Fibroblast of the conjunctiva (primary cell): ENCODE measurements at regions not wholly inside any gene's neighbourhood (a gene's known extent, or its start where the extent isn't known, plus 50 kb on each side); places are given as distances from the start of the nearest gene placed in this dataset.
"Not testable (repeated sequence)": the region's sequence is repeated elsewhere in the genome, so short reads cannot be mapped to it uniquely, and the experiment has no call there.

Source experiments
- DNase-seq: peaks from one replicate; pipeline ENCODE4 v3.0.0-alpha.2; 2010; ENCODE audit warnings: low read depth

DNA sequence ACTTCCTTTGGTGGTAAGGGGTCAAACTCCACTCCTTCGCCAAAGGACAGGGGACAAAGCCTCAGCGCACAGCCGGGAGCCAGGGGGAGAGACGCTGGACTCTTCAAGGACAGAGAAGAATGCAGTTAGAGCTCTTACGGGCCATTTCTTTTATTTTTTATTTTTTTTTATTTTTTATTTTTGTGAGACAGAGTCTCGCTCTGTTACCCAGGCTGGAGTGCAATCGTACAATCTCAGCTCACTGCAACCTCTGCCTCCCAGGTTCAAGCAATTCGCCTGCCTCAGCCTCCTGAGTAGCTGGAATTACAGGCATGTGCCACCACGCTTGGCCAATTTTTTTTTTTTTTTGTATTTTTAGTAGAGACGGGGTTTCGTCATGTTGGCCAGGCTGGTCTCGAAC, 93.2 kb upstream of the RPH3AL start, which contains the start of gene RFLNB:
TSS of gene RFLNB (minus strand) at position 101 of the 400 bp plus-strand sequence.
- DNase-seq, result not testable (repeated sequence)

DNA sequence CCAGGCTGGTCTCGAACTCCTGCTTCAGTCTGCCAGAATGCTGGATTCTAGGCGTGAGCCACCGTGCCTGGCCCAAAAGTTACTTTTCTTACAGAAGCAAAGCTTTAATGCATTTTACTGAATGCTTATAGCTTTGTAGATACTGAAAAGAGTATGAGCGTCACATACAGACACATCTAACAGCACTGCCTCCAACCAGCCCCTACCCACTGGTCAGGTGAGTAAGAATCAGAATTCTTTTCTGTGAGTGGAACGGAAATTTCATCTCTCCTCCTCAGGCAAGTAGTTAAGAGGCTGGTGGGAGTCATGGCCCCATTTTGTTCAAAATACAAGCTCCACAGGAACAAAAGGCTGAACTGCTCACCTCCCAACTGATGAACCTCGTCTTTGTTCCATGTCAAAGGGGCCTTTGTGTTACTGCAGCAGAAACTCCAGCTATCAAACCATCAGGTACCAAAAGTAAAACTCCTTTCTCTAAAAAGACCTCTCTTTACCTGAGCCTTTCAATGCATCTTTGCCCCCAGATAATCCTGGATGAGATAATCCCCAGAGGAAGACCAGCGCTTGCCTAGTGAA, 92.4 kb upstream of the RPH3AL start:
- no peak for DNase-seq

DNA sequence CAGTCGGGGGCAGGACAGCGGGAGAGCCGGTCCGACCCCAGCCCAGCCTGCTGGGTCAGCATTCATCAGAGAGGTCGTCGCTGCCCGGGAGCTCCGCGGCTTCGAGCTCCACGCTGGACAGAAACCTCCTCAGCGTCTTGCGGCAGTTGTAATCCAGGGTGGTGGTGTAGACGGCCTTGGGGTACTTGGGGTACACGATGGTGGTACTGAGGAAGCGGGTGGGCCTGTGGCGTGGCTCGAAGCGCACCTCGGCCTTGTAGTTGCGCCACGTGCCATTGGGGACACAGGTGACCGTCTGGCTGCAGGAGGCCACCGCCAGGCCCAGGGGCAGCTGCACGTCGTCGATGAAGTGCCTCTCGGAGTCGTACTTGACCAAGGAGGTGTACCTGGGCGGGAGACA, 90.5 kb upstream of the RPH3AL start:
- DNase-seq, result no peak

DNA sequence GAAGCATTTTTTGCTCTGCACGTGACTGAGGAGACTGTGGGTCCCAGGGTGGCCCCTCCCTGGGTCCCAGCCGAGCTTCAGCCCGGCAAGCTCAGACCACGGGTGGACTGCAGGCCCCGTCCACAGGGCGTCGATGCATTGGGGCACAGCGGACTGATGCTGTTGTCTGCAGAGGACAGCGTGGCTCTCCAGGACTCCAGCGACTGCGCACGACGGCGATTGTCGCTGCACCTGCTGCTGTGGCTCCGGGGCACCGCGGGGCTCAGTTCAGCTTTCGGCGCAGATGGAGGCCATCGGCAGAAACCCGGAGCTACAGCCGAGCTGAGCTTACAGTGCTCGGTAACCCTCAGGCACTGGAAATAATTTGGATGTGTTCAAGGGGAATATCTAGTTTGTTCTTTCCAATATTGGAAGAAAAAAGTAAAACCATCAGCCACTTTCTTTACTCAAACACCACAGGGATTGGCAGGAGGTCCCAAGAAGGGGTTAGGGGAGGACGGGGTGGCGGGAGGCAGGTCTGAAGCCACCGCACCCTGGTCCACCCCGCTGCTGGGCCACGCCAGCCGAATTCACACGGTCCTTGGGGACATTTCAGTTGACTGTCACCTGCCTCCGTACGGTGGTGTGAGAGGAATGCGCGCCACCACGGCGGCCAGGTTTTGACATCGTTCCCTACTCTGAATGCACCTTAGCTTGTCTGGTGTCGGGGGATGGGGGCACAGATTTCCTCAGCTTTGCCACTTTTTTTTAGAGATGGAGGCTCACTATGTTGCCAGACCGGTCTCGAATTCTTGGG, 88.7 kb upstream of the RPH3AL start:
- DNase-seq, result no peak

DNA sequence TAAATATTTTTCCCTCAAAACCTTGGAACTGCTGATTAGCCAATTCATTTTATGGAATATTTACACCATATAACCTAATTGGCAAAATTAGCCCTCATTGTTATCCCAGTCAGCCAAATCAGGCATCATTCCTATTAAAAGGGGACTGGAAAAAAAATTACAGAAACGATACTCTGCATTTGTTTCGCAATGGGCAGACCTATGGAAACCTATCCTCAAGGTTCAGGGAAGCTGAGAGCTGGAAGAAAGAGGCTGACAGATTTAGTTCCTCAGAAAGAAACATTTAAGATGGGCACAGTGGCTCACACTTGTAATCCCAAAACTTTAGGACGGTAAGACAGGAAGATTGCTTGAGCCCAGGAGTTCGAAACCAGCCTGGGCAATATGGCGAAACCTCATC, 85.6 kb upstream of the RPH3AL start:
- no peak for DNase-seq

DNA sequence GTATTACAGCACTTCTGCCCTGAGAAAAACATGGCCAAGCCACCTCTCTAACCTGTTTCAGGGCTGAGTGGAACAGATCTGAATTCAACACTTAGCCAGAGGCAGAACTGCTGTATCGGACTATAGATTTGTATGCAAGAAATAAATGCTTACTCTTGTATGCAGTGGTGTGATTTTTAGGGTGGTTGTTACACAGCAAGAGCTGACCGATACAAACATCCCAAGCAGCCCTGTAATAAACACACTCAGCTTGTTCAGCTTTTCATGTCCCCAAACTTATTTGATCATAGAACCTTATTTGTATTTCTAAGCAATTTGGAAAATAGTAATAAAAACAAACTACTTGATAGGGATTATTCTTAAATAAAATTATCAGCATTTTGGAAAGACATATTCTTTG, 84.9 kb upstream of the RPH3AL start:
- DNase-seq, result no peak

DNA sequence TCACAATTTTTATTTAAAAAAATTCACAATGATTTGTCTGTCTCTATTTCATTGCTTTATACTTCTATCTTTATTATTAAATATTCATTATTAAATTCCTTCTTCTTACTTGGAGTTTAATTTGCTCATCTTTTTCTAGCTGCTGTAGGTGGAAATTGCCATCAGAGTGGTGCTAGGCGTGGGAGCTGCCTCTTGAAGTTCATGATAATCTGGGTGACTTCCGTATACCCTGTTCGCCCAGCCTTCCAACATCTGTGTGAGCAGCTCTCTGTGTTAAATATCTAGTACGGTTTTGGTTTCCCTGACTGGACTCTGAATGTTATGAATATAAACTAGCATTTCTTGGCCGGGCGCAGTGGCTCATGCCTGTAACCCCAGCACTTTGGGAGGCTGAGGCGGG, 84.0 kb upstream of the RPH3AL start:
- no peak for DNase-seq

DNA sequence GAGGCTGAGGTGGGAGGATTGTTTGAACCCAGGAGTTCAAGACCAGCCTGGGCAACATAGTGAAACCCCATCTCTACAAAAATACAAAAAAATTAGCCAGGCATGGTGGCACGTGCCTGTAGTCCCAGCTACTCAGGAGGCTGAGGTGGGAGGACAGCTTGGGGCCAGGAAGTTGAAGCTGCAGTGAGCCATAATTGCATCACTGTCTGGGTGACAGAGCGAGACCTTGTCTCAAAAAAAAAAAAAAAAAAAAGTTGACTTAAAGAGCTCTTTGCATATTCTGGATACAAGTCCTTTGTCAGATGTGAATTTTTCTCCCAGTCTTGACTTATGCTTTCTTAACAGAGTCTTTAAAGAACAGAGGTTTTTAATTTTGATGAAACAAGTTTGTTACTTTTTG, 79.9 kb upstream of the RPH3AL start:
- DNase-seq, result not testable (repeated sequence)

DNA sequence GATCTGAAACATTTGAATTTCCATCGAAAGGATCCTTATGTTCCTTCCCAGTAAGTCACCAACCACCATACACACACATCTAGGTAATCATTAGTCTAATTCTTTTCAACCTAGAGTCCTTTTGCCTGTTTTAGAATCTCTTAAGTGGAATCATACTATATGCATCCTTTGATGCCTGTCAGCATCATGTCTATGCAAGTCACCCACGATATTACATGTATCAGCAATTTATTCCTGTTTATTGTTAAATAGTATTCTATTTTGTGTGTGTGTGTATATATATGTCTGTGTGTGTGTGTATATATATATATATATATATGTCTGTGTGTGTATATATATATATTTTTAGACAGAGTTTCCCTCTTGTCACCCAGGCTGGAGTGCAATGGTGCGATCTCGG, 78.9 kb upstream of the RPH3AL start:
- no peak for DNase-seq

DNA sequence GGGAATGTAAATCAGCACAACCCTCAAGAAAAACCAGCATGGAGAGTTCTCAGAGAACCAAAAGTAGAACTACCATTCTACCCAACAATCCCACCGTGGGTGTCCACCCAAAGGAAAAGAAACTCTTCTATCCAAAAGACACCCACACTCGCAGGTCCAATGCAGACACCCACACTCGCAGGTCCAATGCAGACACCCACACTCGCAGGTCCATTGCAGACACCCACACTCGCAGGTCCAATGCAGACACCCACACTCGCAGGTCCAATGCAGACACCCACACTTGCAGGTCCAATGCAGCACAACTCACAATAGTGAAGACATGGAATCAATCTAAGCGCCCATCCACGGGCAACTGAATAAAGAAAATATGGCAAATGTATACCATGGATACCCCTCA, 77.0 kb upstream of the RPH3AL start:
- no peak for DNase-seq

DNA sequence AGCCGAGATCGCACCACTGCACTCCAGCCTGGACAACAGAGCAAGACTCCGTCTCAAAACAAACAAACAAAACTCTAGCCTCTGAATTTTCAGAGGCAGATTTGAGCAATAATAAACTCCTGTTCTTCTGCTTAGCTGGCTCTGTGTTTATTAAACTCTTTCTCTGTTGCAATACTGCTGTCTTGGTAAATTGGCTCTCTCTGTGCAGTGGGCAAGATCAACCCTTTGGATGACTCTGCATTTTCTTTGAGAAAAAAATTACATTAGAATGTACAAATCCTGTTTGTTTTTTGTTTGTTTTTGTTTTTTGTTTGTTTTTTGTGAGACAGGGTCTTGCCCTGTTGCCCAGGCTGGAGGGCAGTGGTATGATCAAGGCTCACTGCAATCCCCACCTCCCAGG, 75.8 kb upstream of the RPH3AL start:
- no peak for DNase-seq

DNA sequence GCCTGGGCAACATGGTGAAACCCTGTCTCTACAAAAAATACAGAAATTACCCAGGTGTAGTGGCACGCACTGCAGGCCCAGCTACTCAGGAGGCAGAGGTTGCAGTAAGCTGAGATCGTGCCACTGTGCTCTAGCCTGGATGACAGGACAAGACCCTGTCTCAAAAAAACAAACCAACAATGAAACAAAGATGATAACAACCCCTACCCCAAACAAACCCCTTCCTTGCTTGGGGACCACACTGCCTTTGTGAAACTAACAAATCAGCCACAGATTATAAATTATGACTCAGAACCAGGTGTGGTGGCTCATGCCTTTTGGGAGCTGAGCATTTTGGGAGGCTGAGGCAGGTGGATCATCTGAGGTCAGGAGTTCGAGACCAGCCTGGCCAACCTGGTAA, 75.3 kb upstream of the RPH3AL start:
- DNase-seq, result no peak

DNA sequence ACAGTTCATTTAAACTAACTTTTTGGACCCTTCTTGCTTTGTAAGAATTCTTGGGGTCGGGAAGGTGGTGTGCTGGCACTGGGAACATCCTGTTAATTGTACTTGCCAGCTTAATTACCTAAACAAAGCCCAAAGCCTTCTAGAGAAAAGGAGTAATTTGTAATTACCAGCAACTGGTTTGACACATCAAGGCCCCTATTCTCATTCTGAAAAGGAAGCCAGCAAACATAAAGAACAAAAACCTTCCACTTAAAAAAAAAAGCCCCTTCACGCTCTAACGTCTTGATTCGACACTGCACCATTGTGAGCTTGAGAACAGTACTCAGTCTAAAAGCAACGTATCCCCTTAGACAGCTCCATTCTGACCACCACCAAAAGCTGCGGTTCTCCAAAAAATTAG, 74.7 kb upstream of the RPH3AL start:
- no peak for DNase-seq

DNA sequence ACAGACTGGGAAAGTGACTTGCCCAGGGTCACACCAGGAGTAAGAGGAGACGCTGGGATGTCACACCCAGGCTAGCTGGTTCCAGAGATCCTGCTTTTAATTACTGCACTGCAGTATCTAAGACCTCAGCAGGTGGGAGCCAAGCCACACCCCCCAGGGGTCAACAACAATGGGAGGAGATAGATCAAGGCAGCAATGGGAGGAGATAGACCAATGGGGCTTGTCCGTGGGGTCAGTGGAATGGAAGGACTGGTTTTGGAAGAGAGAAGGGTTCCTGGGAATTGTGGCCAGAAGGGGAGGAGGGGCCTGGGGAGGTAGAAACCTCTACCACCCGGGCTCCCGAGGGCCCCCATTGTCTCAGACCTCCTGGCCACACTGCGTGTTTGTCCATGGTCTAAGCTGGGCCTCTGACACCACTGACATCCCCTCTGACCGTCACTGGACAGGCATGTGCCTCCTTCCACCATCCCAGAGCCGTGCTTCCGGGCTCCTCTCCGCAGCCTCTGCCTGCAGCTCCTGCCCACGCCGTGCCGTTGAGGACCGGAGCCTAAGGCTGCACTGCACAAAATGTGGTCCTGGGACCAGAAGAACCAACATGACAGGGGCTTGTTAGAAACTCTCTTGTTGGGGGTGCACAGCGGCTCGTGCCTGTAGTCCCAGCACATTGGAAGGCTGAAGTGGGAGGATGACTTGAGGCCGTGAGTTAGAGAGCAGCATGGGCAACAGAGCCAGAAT, 69.8 kb upstream of the RPH3AL start:
- DNase-seq, result no peak

DNA sequence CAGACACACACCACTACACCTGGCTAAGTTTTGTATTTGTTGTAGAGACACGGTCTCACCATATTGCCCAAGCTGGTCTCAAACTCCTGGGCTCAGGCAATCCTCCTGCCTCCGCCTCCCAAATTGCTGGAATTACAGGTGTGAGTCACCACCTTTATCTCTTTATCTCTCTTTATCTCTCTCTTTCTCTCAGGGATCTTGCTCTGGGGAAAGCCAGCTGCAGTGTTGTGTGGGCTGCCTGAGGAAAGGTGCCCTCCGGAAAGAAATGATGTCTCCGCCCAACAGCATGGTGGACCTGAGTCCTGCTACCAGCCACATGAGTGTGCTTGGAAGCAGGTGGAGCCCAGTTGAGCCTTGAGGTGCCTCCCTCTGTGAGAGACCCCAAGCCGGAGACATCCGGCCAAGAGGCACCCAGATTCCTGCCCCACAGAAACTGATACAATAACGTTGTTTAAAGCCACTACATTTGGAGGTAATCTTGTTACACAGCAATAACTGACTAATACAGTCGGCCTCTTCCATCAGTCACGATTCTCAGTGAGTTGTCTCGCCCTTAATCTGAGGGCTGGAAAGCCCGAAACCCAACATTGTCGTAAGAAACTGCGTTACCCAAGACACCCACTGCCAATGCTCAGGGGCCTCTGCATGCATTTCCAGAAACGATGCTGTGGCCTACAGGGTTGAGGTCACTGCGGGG, 68.0 kb upstream of the RPH3AL start:
- DNase-seq, result no peak

DNA sequence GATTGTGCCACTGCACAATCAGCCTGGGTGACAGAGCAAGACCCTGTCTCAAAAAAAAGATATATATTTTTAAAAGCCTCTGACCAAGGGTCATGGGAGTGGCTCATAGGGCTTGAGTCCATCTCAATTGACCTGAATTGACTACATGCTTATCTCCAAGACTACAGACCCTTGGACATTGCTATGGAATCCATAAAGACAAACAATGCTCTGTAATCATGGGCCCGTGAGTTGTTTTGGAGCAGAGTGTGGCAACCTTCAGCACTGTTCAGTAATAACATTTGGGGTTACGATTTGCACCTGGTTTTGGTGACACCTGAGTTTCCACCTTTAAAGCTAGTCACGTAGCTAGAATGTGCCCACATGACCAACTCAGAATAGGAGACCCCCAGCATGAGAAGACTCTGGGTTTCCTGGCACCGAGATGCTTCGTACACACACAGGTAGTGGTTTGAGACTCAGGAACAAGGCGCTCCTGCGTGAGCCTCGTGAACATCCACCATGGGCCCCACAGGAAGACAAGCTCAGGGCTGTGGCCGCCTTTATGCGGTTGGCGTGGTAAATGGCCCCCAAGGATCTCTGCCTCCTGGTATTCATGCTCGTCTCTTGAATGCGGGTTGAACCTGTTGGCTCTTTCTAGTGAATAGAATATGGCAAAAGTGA, 66.6 kb upstream of the RPH3AL start:
- DNase-seq, result no peak

DNA sequence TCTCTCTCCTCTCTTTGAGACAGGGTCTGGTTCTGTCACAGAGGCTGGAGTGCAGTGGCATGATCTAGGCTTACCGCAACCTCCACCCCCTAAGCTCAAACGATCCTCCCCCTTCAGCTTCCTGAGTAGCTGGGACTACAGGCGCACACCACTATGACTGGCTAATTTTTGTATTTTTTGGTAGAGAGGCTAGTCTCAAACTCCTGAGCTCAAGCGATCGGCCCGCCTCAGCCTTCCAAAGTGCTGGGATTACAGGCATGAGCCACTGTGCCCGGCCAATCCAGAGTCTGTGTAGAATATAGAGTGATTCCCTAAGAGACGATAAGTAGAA, 65.8 kb upstream of the RPH3AL start:
- DNase-seq, result no peak

DNA sequence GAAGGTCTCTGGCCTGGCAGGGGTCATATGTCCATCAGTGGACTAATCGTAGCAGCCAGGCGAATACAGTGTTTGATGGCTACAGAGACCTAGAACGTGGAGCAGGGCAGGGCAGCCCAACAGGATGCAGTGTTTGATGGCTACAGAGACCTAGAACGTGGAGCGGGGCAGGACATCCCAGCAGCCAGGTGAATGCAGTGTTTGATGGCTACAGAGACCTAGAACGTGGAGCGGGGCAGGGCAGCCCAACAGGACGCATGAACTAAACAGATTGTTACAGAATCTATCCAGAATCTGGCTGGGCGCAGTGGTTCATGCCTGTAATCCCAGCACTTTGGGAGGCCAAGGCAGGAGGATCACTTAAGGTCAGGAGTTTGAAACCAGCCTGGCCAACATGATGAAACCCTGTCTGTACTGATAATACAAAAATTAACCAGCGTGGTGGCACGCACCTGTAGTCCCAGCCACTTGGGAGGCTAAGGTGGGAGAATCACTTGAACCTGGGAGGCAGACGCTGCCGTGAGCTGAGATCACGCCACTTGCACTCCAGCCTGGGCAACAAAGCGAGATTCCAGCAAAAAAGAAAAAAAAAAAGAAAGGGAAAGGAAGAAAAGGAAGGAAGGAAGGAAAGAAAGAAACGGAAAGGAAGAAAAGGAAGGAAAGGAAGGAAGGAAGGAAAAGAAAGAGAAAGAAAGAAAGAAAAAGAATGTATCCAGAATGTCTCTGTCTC, 65.2 kb upstream of the RPH3AL start:
- DNase-seq, result no peak

DNA sequence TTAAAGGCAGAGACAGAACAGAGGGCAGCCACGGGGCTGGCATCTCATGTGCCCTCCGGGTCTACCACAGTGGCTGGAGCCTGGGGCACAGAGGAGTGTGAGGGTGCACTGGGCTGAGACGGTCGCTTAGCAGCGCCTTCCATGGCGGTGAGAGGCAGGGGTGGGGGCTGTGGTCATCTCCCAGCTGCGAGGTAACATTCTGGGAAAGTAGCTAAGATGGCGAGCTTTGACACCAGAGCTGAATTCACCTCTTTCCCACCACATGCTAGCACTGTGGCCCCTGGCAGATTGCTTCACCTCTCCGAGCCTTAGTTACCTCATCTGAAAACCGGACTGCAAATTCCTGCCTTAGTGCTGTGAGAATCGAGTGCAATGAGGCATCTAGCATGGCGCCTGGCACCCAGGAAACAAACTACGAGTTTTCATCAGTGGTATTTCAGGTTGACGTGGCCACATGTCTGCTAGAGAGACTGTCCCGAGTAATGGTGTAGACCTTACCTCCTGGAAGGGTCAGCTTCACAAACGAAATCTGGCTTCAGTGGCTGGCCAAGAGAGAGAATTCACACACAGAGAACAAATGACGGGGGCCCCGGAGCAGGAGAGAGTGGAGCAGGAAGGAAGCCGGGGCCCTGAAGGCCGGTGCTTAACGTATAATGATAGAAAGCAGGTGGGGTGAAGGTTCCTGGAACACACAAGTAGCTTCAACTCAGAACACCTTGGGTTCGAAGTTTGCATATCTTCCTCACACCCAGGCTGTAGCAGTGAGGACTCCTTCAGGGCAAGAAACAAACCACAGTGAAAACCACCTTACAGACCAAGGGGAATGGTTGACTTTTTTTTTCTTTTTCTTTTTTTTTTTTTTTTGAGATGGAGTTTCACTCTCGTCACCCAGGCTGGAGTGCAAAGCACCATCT, 63.9 kb upstream of the RPH3AL start:
- no peak for DNase-seq

DNA sequence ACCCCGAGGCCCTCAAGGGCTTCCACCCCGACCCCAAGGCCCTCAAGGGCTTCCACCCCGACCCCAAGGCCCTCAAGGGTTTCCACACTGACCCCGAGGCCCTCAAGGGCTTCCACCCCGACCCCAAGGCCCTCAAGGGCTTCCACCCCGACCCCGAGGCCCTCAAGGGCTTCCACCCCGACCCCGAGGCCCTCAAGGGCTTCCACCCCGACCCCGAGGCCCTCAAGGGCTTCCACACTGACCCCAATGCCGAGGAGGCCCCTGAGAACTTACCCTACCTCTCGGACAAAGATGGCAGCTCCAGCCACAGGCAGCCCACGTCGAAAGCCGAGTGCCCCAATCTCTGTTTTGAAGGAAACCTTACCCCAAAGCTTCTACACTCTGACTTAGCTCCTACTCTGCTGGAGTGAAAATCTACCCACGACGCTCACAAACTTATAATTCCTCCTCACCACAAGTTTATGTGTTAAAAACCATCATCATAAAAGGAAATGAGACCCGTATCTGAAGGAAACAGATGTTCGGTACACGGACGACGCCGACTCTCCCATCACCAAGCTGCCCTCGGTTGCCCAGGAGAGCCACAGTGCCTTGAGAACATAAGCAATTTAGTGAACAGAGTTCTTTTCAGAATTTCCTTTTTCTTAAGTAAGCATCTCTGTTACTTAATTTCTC, 61.2 kb upstream of the RPH3AL start:
- no peak for DNase-seq
